ENCODE measurements at regions not wholly inside any gene's neighbourhood (a gene's known extent, or its start where the extent isn't known, plus 50 kb on each side); places are given as distances from the start of the nearest gene placed in this dataset.

DNA sequence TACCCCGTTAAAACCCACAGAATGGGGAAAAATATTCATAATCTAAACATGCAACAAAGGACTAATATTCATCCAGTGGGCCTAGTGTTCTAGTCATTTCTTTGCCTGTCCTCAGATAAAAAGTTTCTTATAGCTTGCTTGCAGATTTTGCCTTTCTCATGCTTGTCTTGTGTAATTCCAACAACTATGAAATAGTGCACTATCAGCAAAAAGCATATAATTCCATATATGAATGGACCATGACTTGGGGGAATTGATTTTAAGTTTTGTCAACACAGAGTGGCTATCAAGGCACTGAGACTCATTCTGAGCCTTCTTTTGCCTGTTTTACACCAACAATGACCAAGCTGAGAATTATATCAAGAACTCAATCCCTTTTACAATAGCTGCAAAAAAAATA lies 278.6 kb upstream of the GPR149 start:
- TF ChIP-seq, protein P1, sequence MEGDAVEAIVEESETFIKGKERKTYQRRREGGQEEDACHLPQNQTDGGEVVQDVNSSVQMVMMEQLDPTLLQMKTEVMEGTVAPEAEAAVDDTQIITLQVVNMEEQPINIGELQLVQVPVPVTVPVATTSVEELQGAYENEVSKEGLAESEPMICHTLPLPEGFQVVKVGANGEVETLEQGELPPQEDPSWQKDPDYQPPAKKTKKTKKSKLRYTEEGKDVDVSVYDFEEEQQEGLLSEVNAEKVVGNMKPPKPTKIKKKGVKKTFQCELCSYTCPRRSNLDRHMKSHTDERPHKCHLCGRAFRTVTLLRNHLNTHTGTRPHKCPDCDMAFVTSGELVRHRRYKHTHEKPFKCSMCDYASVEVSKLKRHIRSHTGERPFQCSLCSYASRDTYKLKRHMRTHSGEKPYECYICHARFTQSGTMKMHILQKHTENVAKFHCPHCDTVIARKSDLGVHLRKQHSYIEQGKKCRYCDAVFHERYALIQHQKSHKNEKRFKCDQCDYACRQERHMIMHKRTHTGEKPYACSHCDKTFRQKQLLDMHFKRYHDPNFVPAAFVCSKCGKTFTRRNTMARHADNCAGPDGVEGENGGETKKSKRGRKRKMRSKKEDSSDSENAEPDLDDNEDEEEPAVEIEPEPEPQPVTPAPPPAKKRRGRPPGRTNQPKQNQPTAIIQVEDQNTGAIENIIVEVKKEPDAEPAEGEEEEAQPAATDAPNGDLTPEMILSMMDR (IDR thresholded peaks at IDR 0.05; ENCODE audit: control extremely low read depth, extremely low read depth) = no peak
- peaks cover 0 to 2% (median 0%) of the 10 kb centered on the region in 3 donors for H3K27me3 ChIP-seq (ENCODE audit: control insufficient read depth in 3 of 3, insufficient read depth in 3 of 3, low read length in 2 of 3)
- ATAC-seq (ENCODE audit: insufficient read depth, low FRiP score) (no peak), DNase-seq (no peak)
- H3K36me3 ChIP-seq (ENCODE audit: control insufficient read depth in 4 of 4, insufficient read depth in 4 of 4, low read length in 4 of 4) = no peaks in the 10 kb centered on the region
- WGBS, 2 donors = 78 to 86% methylated on average over 1 of the region's 1 CpG
- H3K9me3 ChIP-seq (ENCODE audit: control insufficient read depth in 4 of 4, insufficient read depth in 3 of 4, low read length in 3 of 4) = peaks cover 0 to 1% (median 0%) of the 10 kb centered on the region in 4 donors
- H3K27ac ChIP-seq (ENCODE audit: low read depth in 1 of 2, low read length in 1 of 2) = no peak overlapping the region
- no peaks in the 10 kb centered on the region for H3K4me1 ChIP-seq (ENCODE audit: control insufficient read depth in 5 of 5, insufficient read depth in 5 of 5, low read length in 5 of 5)
- H3K4me3 ChIP-seq = no peak overlapping the region
- no peak overlapping the region for H3K9ac ChIP-seq (ENCODE audit: insufficient read depth in 1 of 2, low read length in 2 of 2)

DNA sequence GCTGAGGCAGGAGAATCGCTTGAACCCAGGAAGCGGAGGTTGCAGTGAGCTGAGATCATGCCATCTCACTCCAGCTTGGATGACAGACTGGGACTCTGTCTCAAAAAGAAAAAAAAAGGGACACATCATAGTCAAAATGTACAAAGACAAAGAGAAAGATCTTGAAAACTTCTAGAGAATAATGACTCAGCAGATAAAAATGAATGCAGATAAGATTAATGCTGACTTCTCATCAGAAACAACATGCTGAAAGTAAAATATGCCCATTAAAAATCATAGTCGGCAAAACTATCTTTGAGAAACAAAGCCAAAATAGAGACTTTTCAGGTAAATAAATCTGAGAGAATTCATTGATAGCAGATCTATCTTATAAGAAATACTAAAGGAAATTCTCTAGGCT lies 271.1 kb upstream of the GPR149 start:
- no peak for ATAC-seq (ENCODE audit: insufficient read depth, low FRiP score)
- TF ChIP-seq, protein P1 (IDR thresholded peaks at IDR 0.05; ENCODE audit: control extremely low read depth, extremely low read depth) = no peak
- WGBS, 2 donors = 93 to 96% methylated on average over 3 of the region's 3 CpGs

GRCh38 chr3:154690413-154690812 lies 260.4 kb upstream of the GPR149 start:
- Histone ChIP-seq H3K36me3 (ENCODE audit: control insufficient read depth in 4 of 4, insufficient read depth in 4 of 4, low read length in 4 of 4) (no peaks in the 10 kb centered on the region), H3K27me3 (ENCODE audit: control insufficient read depth in 3 of 3, insufficient read depth in 3 of 3, low read length in 2 of 3) (no peaks in the 10 kb centered on the region), H3K4me1 (ENCODE audit: control insufficient read depth in 5 of 5, insufficient read depth in 5 of 5, low read length in 5 of 5) (no peaks in the 10 kb centered on the region), H3K4me3 (no peak overlapping the region), H3K9ac (ENCODE audit: insufficient read depth in 1 of 2, low read length in 2 of 2) (no peak overlapping the region), H3K9me3 (ENCODE audit: control insufficient read depth in 4 of 4, insufficient read depth in 3 of 4, low read length in 3 of 4) (no peaks in the 10 kb centered on the region), H3K27ac (ENCODE audit: low read depth in 1 of 2, low read length in 1 of 2) (no peak overlapping the region)
- TF ChIP-seq, protein P1 (IDR thresholded peaks at IDR 0.05; ENCODE audit: control extremely low read depth, extremely low read depth) = no peak
- ATAC-seq (ENCODE audit: insufficient read depth, low FRiP score) = no peak
- DNase-seq = no peak

More for the DNA sequence above, 271.1 kb upstream of the GPR149 start:
- no peak overlapping the region for H3K27ac ChIP-seq (ENCODE audit: low read depth in 1 of 2, low read length in 1 of 2)
- no peak overlapping the region for H3K9ac ChIP-seq (ENCODE audit: insufficient read depth in 1 of 2, low read length in 2 of 2)
- H3K36me3 ChIP-seq (ENCODE audit: control insufficient read depth in 4 of 4, insufficient read depth in 4 of 4, low read length in 4 of 4) = no peaks in the 10 kb centered on the region
- H3K4me1 ChIP-seq (ENCODE audit: control insufficient read depth in 5 of 5, insufficient read depth in 5 of 5, low read length in 5 of 5) = no peaks in the 10 kb centered on the region
- H3K27me3 ChIP-seq (ENCODE audit: control insufficient read depth in 3 of 3, insufficient read depth in 3 of 3, low read length in 2 of 3) = no peaks in the 10 kb centered on the region
- no peak for DNase-seq
- H3K9me3 ChIP-seq (ENCODE audit: control insufficient read depth in 4 of 4, insufficient read depth in 3 of 4, low read length in 3 of 4) = no peaks in the 10 kb centered on the region
- no peak overlapping the region for H3K4me3 ChIP-seq

DNA sequence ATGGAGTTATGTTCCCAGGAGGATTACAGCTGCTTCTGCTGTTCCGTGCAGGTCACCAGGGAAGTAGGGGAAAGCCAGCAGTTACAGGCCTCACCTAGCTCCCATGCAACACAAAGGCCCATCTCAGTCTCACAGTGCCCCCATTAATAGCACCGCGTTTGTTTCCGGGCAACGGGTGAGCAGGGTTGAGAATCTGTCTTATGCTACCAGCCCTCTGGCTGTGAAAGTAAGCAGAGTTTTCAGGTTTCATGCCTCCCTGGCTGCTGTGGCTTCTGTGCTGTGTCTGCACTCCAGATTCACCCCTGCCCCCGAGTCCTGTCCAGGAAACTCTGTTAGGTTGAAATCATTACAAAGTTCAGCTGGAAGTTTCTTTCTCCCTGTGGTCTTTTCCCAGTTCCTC lies 254.4 kb upstream of the GPR149 start:
- TF ChIP-seq, protein P1 (IDR thresholded peaks at IDR 0.05; ENCODE audit: control extremely low read depth, extremely low read depth) = no peak
- no peak for ATAC-seq (ENCODE audit: insufficient read depth, low FRiP score)

More for the DNA sequence above, 254.4 kb upstream of the GPR149 start:
- H3K9ac ChIP-seq (ENCODE audit: insufficient read depth in 1 of 2, low read length in 2 of 2) = no peak overlapping the region
- peaks cover 0 to 6% (median 0%) of the 10 kb centered on the region in 4 donors for H3K9me3 ChIP-seq (ENCODE audit: control insufficient read depth in 4 of 4, insufficient read depth in 3 of 4, low read length in 3 of 4)
- WGBS, 2 donors = 65 to 78% methylated on average over 6 of the region's 6 CpGs
- no peak for DNase-seq
- no peaks in the 10 kb centered on the region for H3K27me3 ChIP-seq (ENCODE audit: control insufficient read depth in 3 of 3, insufficient read depth in 3 of 3, low read length in 2 of 3)
- no peak overlapping the region for H3K27ac ChIP-seq (ENCODE audit: low read depth in 1 of 2, low read length in 1 of 2)
- H3K36me3 ChIP-seq (ENCODE audit: control insufficient read depth in 4 of 4, insufficient read depth in 4 of 4, low read length in 4 of 4) = no peaks in the 10 kb centered on the region
- no peaks in the 10 kb centered on the region for H3K4me1 ChIP-seq (ENCODE audit: control insufficient read depth in 5 of 5, insufficient read depth in 5 of 5, low read length in 5 of 5)
- H3K4me3 ChIP-seq = no peak overlapping the region
